ENCODE measurements at regions not wholly inside any gene's neighbourhood (a gene's known extent, or its start where the extent isn't known, plus 50 kb on each side); places are given as distances from the start of the nearest gene placed in this dataset.
"Not testable (repeated sequence)": the region's sequence is repeated elsewhere in the genome, so short reads cannot be mapped to it uniquely, and the experiment has no call there.

- TF ChIP-seq CBX5 (IDR thresholded peaks at IDR 0.05; ENCODE audit: low read depth); BHLHE40 (IDR thresholded peaks at IDR 0.05; ENCODE audit: borderline replicate concordance in 1 of 2, low read depth in 2 of 2, low read length in 1 of 2); RAD21 (IDR thresholded peaks at IDR 0.05; ENCODE audit: insufficient read depth, low read depth, low read length); TCF7 (IDR thresholded peaks at IDR 0.05; ENCODE audit: borderline replicate concordance); MLLT1 (IDR thresholded peaks at IDR 0.05); IRF3 (IDR thresholded peaks at IDR 0.05): not testable (repeated sequence)
Observed at GRCh38 chr18:27285973-27286562, 101.0 kb upstream of the CHST9 start.

All from GM12878 (cell line).